ENCODE measurements at regions not wholly inside any gene's neighbourhood (a gene's known extent, or its start where the extent isn't known, plus 50 kb on each side); places are given as distances from the start of the nearest gene placed in this dataset.

DNA sequence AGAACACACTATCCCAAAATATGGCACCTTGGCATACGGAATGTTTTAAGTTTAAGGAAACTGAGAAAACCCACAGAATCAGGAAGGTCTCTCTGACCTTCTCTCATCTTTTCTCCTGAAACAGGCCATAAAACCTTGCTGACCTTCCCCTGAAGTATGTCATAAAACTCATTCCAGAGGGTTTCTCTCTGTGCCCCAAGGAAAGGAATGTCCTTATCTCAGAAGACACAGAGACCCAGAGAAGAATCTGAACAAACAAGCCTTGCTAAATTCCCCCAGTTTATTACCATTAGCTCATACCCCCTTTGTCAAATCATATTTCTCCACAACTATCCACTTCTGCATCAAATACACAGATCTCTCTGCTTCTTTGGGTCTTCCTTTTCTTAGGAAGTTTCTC, 603.1 kb downstream of the MCTP2 start:
- no peak for FAIRE-seq
- Histone ChIP-seq H3K27me3 (ENCODE audit: control insufficient read depth, insufficient read depth, low read length) (no peaks in the 10 kb centered on the region), H3K4me3 (ENCODE audit: low read depth, low read length) (no peak overlapping the region), H3K36me3 (ENCODE audit: control insufficient read depth, insufficient read depth, low read length) (no peaks in the 10 kb centered on the region)
- DNase-seq (ENCODE audit: low read depth), result no peak
- TF ChIP-seq, protein P1, sequence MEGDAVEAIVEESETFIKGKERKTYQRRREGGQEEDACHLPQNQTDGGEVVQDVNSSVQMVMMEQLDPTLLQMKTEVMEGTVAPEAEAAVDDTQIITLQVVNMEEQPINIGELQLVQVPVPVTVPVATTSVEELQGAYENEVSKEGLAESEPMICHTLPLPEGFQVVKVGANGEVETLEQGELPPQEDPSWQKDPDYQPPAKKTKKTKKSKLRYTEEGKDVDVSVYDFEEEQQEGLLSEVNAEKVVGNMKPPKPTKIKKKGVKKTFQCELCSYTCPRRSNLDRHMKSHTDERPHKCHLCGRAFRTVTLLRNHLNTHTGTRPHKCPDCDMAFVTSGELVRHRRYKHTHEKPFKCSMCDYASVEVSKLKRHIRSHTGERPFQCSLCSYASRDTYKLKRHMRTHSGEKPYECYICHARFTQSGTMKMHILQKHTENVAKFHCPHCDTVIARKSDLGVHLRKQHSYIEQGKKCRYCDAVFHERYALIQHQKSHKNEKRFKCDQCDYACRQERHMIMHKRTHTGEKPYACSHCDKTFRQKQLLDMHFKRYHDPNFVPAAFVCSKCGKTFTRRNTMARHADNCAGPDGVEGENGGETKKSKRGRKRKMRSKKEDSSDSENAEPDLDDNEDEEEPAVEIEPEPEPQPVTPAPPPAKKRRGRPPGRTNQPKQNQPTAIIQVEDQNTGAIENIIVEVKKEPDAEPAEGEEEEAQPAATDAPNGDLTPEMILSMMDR (IDR thresholded peaks at IDR 0.05; ENCODE audit: insufficient read depth, low read length, severe bottlenecking), result no peak

DNA sequence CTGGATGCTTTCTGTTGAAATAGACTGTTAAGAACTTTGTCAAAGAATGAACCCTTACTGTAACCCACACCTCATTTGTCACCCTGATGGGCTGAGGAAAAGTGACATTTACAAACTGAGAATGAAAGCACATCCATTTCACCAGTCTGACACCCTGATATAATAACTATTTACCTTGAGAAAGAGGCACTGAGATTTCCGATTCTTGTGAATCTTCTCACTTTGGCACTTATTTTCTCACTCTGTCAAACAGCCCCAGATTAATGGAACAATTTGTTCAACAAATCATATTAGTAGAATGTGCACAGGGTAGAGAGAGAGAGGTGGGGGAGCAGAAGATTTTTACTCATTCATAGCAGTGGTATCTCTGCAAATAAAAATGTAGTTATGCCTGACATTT, 606.9 kb downstream of the MCTP2 start:
- Histone ChIP-seq H3K36me3 (ENCODE audit: control insufficient read depth, insufficient read depth, low read length) (no peaks in the 10 kb centered on the region), H3K27me3 (ENCODE audit: control insufficient read depth, insufficient read depth, low read length) (no peaks in the 10 kb centered on the region), H3K4me3 (ENCODE audit: low read depth, low read length) (no peak overlapping the region)
- no peak for FAIRE-seq
- TF ChIP-seq, protein P1 (IDR thresholded peaks at IDR 0.05; ENCODE audit: insufficient read depth, low read length, severe bottlenecking), result no peak
- no peak for DNase-seq (ENCODE audit: low read depth)

- TF ChIP-seq, protein P1 (IDR thresholded peaks at IDR 0.05; ENCODE audit: insufficient read depth, low read length, severe bottlenecking), result no peak
- FAIRE-seq (no peak), DNase-seq (ENCODE audit: low read depth) (peak; percentile 69)
- H3K36me3 ChIP-seq (ENCODE audit: control insufficient read depth, insufficient read depth, low read length), result no peaks in the 10 kb centered on the region
- H3K27me3 ChIP-seq (ENCODE audit: control insufficient read depth, insufficient read depth, low read length), result no peaks in the 10 kb centered on the region
- H3K4me3 ChIP-seq (ENCODE audit: low read depth, low read length), result no peak overlapping the region
Measured at GRCh38 chr15:94840794-94841783, 609.7 kb downstream of the MCTP2 start.

GRCh38 chr15:94843060-94843459, 611.7 kb downstream of the MCTP2 start:
- Histone ChIP-seq H3K36me3 (ENCODE audit: control insufficient read depth, insufficient read depth, low read length) (no peaks in the 10 kb centered on the region), H3K4me3 (ENCODE audit: low read depth, low read length) (no peak overlapping the region), H3K27me3 (ENCODE audit: control insufficient read depth, insufficient read depth, low read length) (no peaks in the 10 kb centered on the region)
- DNase-seq (ENCODE audit: low read depth) (no peak), FAIRE-seq (no peak)
- TF ChIP-seq, protein P1 (IDR thresholded peaks at IDR 0.05; ENCODE audit: insufficient read depth, low read length, severe bottlenecking), result no peak

- Histone ChIP-seq H3K36me3 (ENCODE audit: control insufficient read depth, insufficient read depth, low read length) (no peaks in the 10 kb centered on the region), H3K4me3 (ENCODE audit: low read depth, low read length) (no peak overlapping the region), H3K27me3 (ENCODE audit: control insufficient read depth, insufficient read depth, low read length) (no peaks in the 10 kb centered on the region)
- DNase-seq (ENCODE audit: low read depth) (no peak), FAIRE-seq (no peak)
- TF ChIP-seq, protein P1 (IDR thresholded peaks at IDR 0.05; ENCODE audit: insufficient read depth, low read length, severe bottlenecking), result no peak
Measured at GRCh38 chr15:94844198-94844537, 612.8 kb downstream of the MCTP2 start.
